ENCODE measurements at regions not wholly inside any gene's neighbourhood (a gene's known extent, or its start where the extent isn't known, plus 50 kb on each side); places are given as distances from the start of the nearest gene placed in this dataset.

GRCh38 chr5:164010900-164011299, 505.5 kb downstream of the MAT2B start:
- Histone ChIP-seq H3K4me3 (ENCODE audit: low read depth, low read length, poor library complexity, severe bottlenecking) (no peak overlapping the region), H4K20me1 (ENCODE audit: insufficient read depth, low read length) (no peaks in the 10 kb centered on the region), H3K27me3 (ENCODE audit: insufficient read depth, low read length) (no peaks in the 10 kb centered on the region), H3K4me2 (ENCODE audit: low read length) (no peak overlapping the region), H3K36me3 (ENCODE audit: insufficient read depth, low read length) (no peaks in the 10 kb centered on the region), H3K4me1 (ENCODE audit: insufficient read depth, low read length, severe bottlenecking) (no peaks in the 10 kb centered on the region), H2AFZ (ENCODE audit: low read length) (no peak overlapping the region), H3K9me2 (ENCODE audit: low read depth, low read length) (no peaks in the 10 kb centered on the region), H3F3A (ENCODE audit: insufficient read depth, low read length) (no peaks in the 10 kb centered on the region), H3K79me2 (ENCODE audit: insufficient read depth, low read length) (no peaks in the 10 kb centered on the region), H3K9me3 (ENCODE audit: low read length) (no peaks in the 10 kb centered on the region), H3K27ac (ENCODE audit: low read depth, low read length, poor library complexity, severe bottlenecking) (no peak overlapping the region), H3K9ac (ENCODE audit: low read length) (no peak overlapping the region)
- no peak for TF ChIP-seq EZH2 (IDR thresholded peaks at IDR 0.05; ENCODE audit: borderline replicate concordance, low read length)

- no peaks in the 10 kb centered on the region for H4K20me1 ChIP-seq (ENCODE audit: insufficient read depth, low read length)
- H3K4me2 ChIP-seq (ENCODE audit: low read length), result no peak overlapping the region
- no peak for TF ChIP-seq CTCF (IDR thresholded peaks at IDR 0.05; ENCODE audit: low read length)
- no peak for TF ChIP-seq EZH2 (IDR thresholded peaks at IDR 0.05; ENCODE audit: borderline replicate concordance, low read length)
- no peak overlapping the region for H3K27ac ChIP-seq (ENCODE audit: low read depth, low read length, poor library complexity, severe bottlenecking)
- no peak overlapping the region for H2AFZ ChIP-seq (ENCODE audit: low read length)
- no peaks in the 10 kb centered on the region for H3F3A ChIP-seq (ENCODE audit: insufficient read depth, low read length)
- H3K9me2 ChIP-seq (ENCODE audit: low read depth, low read length), result no peaks in the 10 kb centered on the region
- H3K79me2 ChIP-seq (ENCODE audit: insufficient read depth, low read length), result no peaks in the 10 kb centered on the region
- H3K9me3 ChIP-seq (ENCODE audit: low read length), result no peaks in the 10 kb centered on the region
- H3K4me3 ChIP-seq (ENCODE audit: low read depth, low read length, poor library complexity, severe bottlenecking), result no peak overlapping the region
- H3K4me1 ChIP-seq (ENCODE audit: insufficient read depth, low read length, severe bottlenecking), result no peaks in the 10 kb centered on the region
- H3K9ac ChIP-seq (ENCODE audit: low read length), result no peak overlapping the region
- H3K36me3 ChIP-seq (ENCODE audit: insufficient read depth, low read length), result no peaks in the 10 kb centered on the region
- no peaks in the 10 kb centered on the region for H3K27me3 ChIP-seq (ENCODE audit: insufficient read depth, low read length)
Observed at GRCh38 chr5:164012371-164012770, 507.0 kb downstream of the MAT2B start.

- H3K36me3 ChIP-seq (ENCODE audit: insufficient read depth, low read length), result no peaks in the 10 kb centered on the region
- H2AFZ ChIP-seq (ENCODE audit: low read length), result no peak overlapping the region
- no peaks in the 10 kb centered on the region for H3K27me3 ChIP-seq (ENCODE audit: insufficient read depth, low read length)
- TF ChIP-seq EZH2 (IDR thresholded peaks at IDR 0.05; ENCODE audit: borderline replicate concordance, low read length) (no peak), CTCF (IDR thresholded peaks at IDR 0.05; ENCODE audit: low read length) (peak; percentile 71)
- no peaks in the 10 kb centered on the region for H3K9me2 ChIP-seq (ENCODE audit: low read depth, low read length)
- H3K9me3 ChIP-seq (ENCODE audit: low read length), result no peaks in the 10 kb centered on the region
- H3F3A ChIP-seq (ENCODE audit: insufficient read depth, low read length), result no peaks in the 10 kb centered on the region
- H3K27ac ChIP-seq (ENCODE audit: low read depth, low read length, poor library complexity, severe bottlenecking), result no peak overlapping the region
- no peaks in the 10 kb centered on the region for H3K4me1 ChIP-seq (ENCODE audit: insufficient read depth, low read length, severe bottlenecking)
- H3K4me3 ChIP-seq (ENCODE audit: low read depth, low read length, poor library complexity, severe bottlenecking), result no peak overlapping the region
- no peaks in the 10 kb centered on the region for H3K79me2 ChIP-seq (ENCODE audit: insufficient read depth, low read length)
- H4K20me1 ChIP-seq (ENCODE audit: insufficient read depth, low read length), result no peaks in the 10 kb centered on the region
- no peak overlapping the region for H3K4me2 ChIP-seq (ENCODE audit: low read length)
- no peak overlapping the region for H3K9ac ChIP-seq (ENCODE audit: low read length)
Observed at GRCh38 chr5:164013077-164013670, 507.8 kb downstream of the MAT2B start.

- Histone ChIP-seq H3K36me3 (ENCODE audit: insufficient read depth, low read length) (no peaks in the 10 kb centered on the region), H3K4me3 (ENCODE audit: low read depth, low read length, poor library complexity, severe bottlenecking) (no peak overlapping the region), H3K79me2 (ENCODE audit: insufficient read depth, low read length) (no peaks in the 10 kb centered on the region), H3K9me2 (ENCODE audit: low read depth, low read length) (no peaks in the 10 kb centered on the region), H3K9ac (ENCODE audit: low read length) (no peak overlapping the region), H3F3A (ENCODE audit: insufficient read depth, low read length) (no peaks in the 10 kb centered on the region), H3K9me3 (ENCODE audit: low read length) (no peaks in the 10 kb centered on the region), H2AFZ (ENCODE audit: low read length) (no peak overlapping the region), H3K4me2 (ENCODE audit: low read length) (no peak overlapping the region), H4K20me1 (ENCODE audit: insufficient read depth, low read length) (no peaks in the 10 kb centered on the region), H3K27me3 (ENCODE audit: insufficient read depth, low read length) (no peaks in the 10 kb centered on the region), H3K27ac (ENCODE audit: low read depth, low read length, poor library complexity, severe bottlenecking) (no peak overlapping the region), H3K4me1 (ENCODE audit: insufficient read depth, low read length, severe bottlenecking) (no peaks in the 10 kb centered on the region)
- TF ChIP-seq CTCF (IDR thresholded peaks at IDR 0.05; ENCODE audit: low read length), result no peak
- no peak for TF ChIP-seq EZH2 (IDR thresholded peaks at IDR 0.05; ENCODE audit: borderline replicate concordance, low read length)
Observed at GRCh38 chr5:164020116-164020515, 514.7 kb downstream of the MAT2B start.
